ENCODE measurements at regions not wholly inside any gene's neighbourhood (a gene's known extent, or its start where the extent isn't known, plus 50 kb on each side); places are given as distances from the start of the nearest gene placed in this dataset.

DNA sequence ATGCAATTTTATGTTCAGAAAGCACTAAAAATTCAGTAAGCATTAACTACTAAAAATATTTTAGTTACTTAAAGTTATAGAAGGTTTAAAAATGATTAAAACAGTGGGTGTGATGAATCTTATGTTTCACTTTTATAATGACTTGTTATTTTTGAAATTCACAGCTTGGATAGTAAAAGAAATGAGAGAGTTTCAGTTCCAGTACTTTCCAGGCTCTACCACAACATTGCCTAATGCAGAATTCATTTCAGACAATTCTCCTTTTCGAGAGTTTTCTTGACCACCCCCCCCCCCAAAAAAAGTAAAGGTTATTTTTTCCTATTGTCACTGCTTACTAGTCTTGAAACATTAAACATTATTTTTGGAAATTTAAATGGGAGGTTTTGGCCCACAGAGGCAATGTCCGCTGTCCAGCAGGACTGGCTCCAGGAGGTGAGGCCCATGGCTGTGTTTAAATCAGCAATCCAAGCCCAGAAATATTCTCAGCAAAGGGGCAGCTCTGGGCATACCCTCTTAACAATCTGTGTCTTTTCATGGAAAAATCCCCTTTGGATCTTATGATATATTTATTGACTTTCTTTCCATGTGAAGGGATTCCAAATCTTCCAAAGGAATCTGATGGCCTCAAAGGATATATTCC lies 519.9 kb downstream of the MAFB start:
- no peak for DNase-seq (ENCODE audit: low spot score)

DNA sequence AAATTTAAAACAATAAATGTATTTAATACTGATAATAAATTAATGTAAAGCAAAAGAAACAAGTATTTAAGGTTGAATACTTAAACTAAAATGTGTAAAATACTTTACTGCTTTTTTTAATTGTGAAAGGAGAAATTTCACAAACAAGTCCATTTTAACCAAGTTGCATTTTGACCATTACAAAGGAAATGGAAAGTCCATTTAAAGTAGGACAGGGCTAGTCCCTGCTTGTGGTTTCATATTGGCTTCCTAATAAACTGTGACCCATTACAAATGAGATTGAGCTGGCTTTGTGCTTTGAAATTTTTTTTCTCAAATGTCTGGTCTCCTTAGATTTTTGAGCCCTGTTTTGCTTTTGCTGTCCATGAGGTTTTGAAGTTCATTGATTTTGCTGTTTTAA lies 527.6 kb downstream of the MAFB start:
- DNase-seq (ENCODE audit: low spot score), result no peak

DNA sequence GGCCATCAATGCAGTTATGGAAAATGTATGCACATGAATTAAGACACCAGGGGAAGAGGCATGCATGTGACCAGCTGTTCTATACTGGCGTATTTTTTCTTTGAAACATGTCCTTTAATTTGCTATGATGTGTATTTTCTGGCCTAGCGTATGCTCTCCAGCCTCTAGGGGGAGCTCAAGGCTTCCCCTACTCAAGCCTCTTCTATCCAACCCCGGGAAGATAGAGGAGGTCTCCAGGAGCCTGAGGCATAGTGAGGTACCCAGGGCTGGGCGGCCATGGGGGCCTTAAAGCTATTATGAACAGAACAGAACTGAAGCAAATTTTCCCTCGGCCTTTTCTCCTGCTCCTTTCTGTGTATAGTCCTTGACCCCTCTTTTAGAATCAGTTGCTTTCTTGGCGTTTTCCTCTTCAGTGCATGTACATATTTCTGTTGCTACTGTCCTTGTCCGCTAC lies 528.9 kb downstream of the MAFB start:
- DNase-seq (ENCODE audit: low spot score), result peak; percentile 90

DNA sequence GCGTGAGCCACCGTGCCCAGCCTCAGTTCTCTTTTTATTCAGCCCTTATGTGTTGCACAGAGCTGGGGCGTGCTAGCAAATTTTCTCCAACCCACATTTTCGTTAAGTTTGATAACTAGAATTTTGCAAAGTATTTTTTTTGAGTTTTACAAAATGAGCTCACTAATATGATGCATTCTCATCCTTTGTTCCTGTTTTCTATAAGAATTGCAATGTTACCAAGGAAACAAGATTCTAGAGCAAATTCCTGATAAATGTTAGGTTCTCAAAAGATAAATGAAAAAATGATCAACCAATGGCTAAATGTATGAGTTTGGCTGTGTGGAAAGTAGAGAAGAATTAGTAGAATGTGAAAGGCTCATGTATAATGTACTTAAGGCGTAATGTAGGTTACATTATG lies 529.8 kb downstream of the MAFB start:
- DNase-seq (ENCODE audit: low spot score), result no peak

DNA sequence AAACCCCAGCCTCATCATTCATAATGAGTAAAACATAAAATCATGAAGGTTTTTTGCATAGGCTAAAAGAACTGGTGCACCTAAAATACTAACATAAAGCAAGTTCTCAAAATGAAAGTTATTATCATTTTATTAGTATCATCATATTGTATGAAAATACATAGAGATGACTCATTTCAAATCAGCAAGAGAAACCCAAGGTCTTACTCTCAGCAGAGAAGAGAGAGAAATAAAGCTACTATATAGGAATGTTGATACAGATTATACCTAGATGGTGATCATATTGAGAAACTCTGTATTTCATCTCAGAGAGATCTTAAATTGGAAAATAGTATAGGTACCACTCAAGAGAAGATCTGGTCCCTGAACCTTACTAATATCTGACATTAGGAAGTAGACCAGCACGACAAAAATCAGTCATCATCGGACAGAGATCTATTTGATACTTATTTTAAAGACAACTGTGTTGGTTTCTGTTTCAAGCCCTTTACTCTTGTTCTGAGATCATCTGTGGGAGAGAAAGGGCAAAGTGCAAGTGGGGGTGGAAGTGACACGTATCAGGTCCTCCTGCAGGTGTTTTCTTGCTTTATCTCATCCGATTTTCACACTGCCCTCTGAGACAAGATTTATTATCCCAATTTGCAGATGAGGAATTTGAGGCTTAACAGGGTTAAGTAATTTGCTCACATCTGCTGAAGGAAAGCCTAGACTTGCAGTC lies 532.3 kb downstream of the MAFB start:
- no peak for DNase-seq (ENCODE audit: low spot score)

DNA sequence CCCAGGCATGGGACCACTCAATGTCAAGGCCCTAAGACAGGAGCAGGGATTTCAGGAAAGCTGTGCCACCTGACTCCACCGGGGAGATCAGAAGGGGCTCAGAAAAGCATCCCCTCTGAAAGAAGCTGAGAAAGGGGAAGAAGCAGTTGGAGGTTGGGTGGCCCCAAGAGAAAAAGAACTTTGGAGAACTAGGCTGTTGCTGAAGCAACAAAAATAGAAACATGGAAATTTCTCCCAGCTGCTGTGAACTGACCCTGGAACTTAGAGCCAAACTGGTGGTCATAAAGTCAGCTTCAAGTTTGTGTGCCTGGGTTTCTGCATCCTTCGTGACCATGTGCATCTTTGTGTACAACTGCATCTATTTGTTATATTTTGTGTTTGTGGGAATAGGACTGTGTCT lies 534.5 kb downstream of the MAFB start:
- no peak for DNase-seq (ENCODE audit: low spot score)

DNA sequence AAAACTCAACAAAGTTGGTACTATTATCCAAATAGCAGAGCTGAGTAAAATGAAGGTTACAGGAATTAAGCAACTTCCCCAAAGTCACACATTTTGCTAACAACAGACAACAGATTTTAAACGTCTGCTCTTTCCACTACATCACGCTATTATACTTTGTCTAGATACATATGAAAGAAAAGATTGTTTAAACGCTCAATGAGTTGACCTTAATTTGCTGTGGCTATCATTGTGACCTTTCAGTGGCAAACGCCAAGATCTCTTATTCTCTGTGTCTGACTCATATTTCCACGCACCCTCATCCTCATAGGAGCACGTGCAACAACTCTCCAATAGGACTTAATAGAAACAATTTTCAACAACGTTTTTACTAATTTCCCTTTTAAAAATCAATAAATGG lies 540.1 kb downstream of the MAFB start:
- DNase-seq (ENCODE audit: low spot score), result no peak

DNA sequence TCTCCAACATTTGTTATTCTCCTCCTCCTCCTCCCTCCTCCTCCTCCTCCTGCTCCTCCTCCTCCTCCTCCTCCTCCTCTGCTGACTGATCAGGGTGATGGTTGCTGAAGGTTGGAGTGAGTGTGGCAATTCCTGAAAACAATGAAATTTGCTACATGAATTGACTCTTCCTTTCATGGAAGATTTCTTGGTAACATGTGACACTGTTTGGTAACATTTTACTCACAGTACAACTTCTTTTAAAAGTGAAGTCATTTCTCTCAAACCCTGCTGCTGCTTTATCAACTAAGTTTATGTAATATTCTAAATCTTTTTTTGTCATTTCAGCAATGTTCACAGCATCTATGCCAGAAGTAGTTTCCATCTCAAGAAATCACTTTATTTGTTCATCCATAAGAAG lies 543.0 kb downstream of the MAFB start:
- DNase-seq (ENCODE audit: low spot score), result no peak

DNA sequence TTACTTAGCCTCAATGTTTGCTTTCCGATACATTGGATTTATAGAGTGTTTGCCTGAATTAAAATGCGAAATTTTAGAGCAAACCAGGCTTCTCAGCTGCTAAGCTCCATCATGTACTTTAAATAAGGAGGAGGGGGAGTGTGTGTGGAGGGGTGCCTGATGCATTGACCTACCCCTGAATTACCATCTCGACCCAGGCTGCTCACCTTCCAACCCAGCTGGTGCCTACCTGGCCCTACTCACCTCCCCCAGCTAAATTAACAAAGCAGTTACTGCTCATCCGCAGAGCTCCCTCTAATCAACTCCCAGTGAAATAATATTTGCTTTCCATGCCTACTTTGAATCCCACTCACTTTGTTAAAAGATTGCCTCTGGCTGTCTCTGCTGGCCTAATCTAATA lies 544.5 kb downstream of the MAFB start:
- DNase-seq (ENCODE audit: low spot score), result no peak

DNA sequence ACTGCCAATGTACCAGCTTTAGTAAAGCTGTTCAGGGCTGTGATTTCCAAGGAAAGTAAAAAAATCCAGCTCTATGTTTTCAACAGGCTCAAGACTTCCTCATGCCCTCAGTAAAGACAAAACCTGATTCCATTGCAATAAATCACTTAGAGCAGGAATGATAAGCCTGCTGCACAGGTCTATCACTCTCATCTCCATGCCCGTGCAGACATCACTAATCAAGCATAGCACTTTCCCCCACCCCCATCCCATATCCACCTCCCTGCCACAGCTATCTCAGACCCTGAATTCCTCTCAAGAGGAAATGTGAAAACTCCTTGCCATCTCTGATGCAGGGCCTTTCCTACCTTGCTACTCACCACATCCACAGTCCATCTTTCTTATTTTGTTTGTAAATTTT lies 554.9 kb downstream of the MAFB start:
- DNase-seq (ENCODE audit: low spot score), result no peak

DNA sequence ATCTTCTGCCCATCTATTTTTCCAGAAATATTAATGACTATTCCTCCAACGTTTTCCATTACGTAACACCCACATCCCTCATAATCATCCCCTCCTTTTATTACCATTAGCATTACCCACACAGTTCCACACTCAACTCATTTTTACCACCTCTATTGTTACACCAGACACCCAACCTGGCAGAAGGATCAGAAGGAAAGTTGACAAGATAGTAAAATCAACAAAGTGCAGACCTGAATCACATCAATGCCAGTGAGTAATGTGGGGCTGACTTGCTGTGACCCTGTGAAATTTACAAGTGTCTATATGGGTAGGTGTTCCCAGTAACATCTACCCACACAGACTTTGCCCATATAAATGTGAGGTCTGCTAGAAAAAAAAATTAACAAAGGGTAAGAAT lies 568.2 kb downstream of the MAFB start:
- no peak for DNase-seq (ENCODE audit: low spot score)

DNA sequence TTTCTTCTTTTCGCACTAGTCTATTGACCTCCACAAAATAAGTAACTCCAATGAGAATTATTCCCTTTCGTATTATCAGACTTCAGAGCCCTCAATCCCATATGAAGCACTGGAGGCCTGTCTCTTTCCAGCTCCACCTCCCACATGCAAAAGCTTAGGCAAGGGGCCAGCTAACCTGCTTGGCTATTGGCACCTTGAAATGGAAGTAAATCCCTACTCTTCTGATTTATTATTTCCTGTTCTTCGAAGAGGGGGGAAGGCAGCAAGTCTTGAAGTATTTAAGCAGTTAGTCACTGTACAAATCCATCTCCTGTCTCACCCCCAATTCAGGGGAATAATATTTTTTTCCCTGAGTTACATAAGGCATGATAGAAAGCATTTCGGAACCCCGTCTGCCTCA lies 577.8 kb downstream of the MAFB start:
- DNase-seq (ENCODE audit: low spot score), result no peak

DNA sequence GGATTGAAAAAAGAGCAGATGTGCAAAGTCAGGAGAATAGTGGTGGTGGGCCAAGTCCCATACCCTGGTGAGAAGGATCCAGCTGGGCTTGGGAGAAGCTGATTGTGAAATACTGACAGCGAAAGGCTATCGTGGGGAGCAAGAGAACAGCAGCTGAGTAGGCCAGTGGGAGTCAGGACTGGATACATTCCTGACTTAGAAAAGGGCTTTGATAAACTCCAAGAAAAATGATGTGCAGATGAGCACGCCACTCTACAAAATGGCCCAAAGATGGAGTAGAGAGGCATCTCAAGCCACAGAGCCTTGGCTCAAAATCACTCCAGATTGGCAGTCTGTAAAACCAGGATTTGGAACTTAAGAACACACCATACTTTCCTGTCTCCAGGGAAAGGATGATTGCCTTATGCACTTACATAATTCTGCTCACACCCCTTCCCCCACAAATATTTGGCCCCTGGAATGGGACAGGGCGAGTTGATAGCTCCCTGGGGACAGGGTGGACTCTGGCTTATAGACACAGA lies 578.7 kb downstream of the MAFB start:
- DNase-seq (ENCODE audit: low spot score), result no peak

DNA sequence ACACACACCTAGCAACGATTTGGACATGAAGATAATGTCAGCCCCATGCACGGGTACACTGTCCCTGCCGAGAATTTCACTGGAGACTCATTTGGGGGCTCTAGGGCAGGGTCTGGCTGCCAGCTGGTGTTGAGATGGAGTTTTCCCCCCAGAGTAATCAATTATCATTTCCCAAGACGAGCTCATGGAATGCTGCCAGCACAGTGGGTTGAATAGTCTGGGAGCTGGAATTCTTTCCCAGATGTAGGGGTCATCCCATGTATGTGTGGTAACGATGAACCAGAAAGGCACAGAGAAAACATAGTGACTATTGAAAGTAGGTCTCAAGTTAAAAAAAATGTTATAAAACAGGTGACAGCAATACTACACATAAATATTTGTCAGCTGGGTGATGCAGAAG lies 579.9 kb downstream of the MAFB start:
- DNase-seq (ENCODE audit: low spot score), result no peak

DNA sequence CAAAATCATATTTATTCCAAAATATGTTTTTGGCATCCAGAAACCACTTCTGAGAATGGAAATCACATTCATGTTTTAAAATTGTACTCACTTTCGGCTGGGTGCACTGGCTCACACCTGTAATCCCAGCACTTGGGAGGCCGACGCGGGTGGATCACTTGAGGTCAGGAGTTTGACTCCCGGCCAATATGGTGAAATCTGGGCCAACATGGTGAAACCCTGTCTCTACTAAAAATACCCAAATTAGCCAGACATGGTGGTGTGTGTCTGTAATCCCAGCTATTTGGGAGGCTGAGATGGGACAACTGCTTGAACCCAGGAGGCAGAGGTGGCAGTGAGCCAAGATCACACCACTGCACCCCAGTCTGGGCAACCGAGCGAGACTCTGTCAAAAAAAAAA lies 580.7 kb downstream of the MAFB start:
- no peak for DNase-seq (ENCODE audit: low spot score)

DNA sequence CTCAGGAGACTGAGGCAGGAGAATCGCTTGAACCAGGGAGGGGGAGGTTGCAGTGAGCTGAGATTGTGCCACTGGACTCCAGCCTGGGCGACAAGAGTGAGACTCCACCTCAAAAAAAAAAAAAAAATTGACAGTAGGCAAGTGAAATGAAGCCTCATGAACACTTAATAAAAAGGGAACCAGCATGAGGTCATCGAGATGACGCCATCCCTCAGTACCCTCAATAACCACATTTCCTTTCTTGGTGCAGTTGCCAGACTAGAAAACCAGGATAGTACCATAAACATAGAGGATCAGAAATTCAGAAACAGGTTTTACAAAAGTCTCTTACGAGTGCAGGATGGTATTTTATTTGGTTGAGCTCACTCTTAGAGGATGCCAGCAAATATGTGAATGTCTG lies 584.1 kb downstream of the MAFB start:
- no peak for DNase-seq (ENCODE audit: low spot score)

DNA sequence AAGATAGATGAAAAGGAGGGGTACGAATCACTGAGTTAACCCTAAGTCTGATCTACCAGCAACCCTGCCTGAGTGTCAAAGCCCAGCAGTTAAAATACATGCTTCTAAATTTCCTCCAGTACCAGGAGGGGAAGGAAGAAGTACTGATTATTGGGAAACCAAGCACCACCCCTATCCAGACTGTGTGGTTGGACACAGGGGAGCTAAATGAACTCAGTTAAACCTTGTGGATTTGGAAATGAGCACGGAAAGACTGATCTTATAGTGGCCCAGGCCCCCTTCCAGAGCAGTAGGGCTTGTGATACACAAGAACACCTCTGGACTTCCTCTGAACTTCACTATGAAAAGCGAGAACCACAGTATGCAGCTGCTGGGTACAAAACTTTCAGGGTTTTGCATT lies 585.6 kb downstream of the MAFB start:
- DNase-seq (ENCODE audit: low spot score), result no peak

DNA sequence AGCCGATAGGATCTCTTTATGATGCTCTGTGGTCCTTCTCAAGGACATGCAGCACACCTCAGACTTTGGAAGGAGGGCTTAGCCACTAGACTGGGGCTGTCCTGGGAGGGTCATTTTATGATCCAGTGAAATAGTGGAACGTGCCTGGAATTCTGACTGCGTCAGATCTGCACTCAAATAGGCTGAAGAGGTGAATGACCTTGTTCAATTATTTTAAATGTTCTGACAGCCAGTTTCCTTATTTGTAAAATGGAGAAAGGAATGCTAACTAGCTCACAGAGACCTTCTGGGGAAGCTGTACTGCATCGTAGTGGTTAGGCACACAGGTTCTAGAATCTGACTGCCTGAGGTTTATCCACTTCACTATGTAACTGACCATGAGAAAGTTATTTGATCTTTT lies 587.5 kb downstream of the MAFB start:
- DNase-seq (ENCODE audit: low spot score), result no peak

DNA sequence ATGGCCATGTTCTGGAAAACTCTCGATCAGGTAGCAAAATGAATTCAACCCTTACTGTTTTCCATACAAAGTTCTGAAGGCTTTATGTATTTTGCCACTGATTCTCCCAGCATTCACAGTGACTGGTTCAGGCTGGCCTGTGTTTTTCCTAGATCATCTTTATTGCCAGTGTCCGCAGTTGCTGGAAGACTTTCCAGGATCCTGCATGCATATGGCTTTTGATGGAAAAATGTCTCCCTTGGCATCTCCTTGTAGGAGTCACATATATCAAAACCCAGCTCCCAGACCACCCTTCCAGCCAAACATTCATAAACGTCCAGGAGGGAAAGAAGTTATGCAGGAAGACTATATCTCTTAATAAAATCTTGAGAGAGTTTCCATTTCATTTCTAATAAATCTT lies 588.8 kb downstream of the MAFB start:
- no peak for DNase-seq (ENCODE audit: low spot score)

DNA sequence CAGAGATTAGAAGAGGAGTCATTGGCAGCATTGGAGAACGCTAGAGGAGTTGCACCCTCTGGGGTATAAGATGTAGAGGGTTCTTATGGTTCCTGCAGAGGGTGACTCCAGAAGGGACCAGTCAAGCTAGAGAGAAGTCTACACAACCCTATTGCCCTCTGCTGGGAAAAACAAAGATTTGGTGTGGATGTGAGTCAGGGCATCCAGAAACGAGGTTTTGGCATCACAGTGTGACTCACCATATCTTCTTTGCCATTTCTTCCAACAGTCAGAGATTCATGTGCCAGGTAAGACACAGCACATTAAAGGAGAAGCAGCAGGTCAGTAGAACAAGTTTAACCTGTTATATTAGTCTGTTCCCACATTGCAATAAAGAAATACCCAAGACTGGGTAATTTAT lies 598.8 kb downstream of the MAFB start:
- no peak for DNase-seq (ENCODE audit: low spot score)

DNA sequence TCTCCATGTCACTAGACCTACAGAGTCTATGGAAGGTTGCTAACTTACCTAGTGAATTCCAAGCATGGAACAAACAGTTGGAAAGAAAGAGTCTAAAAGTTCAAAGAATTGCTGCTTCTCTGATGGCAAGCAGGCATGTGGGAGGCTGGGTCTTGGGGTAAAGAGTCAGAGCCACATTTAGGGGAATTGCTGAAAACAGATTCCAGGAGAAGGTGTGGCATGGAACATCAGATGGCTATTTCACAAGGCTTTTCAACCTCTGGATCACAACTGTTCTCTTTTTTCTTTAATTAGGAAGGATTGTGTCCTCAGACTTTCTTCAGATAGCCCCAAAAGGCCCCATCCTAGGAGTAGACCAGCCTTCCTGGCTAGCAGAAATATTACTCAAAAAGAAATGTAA lies 601.5 kb downstream of the MAFB start:
- DNase-seq (ENCODE audit: low spot score), result no peak

DNA sequence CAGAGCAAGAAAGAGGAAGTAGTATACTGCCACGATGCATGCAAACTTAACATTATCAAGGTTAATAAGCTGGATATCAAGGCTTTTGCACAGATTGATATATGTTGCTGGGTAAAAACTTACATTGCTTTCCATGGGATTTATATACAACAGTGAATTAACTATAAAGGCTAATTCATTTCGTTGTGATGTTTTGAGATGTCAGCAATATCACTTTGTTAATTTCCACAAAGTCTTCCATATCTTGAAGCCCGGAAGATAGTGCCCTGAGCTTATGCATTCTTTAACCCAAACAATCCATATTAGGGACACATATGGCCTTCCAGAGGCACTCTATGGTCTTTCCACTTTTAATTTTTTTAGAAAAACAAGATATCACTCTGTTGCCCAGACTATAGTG lies 603.5 kb downstream of the MAFB start:
- no peak for DNase-seq (ENCODE audit: low spot score)

DNA sequence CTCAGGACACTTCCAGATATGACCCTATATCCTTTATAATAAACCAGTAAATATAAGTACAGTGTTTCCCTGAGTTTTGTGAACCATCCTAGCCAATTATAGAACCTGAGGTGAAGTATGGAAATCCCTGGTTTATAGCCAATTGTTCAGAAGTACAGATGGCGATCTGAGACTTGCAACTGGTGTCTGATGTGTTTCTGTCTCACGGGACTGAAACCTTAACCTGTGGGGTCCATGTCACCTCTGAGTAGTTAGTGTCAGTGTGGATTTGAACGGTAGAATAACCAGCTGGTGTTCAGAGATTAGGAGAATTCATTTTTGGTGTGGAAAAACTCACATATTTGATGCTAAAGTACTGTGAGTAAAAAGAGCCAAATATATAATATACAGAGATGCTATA lies 606.6 kb downstream of the MAFB start:
- no peak for DNase-seq (ENCODE audit: low spot score)

DNA sequence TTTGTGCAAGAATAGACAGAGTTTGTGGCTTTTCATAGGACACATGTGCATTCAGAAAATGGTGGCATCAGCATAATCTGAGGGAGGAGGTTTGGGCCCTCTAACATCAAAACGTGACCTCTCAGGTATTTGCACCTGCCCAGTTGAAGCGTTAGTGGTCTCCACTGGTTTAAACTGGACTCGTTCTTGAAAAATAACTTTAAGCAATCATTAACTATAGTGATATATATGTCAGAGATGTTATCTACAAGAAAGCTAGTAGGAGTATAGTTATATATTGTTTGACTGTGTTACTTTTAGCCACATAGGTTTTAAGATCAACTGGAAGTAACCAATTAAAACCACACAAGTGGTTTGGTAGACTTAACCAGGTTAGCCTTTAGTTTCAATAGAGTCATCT lies 607.4 kb downstream of the MAFB start:
- DNase-seq (ENCODE audit: low spot score), result no peak
